ENCODE measurements at regions not wholly inside any gene's neighbourhood (a gene's known extent, or its start where the extent isn't known, plus 50 kb on each side); places are given as distances from the start of the nearest gene placed in this dataset.

GRCh38 chr3:99094606-99095005, 193.1 kb upstream of the DCBLD2 start:
- DNase-seq, result no peak

GRCh38 chr3:99087277-99087676, 185.8 kb upstream of the DCBLD2 start:
- no peak for DNase-seq

- no peak for DNase-seq
Observed at GRCh38 chr3:99084826-99085225, 183.3 kb upstream of the DCBLD2 start.

- no peak for DNase-seq
Observed at GRCh38 chr3:99084156-99084555, 182.7 kb upstream of the DCBLD2 start.

- no peak for DNase-seq
Observed at GRCh38 chr3:99071096-99071495, 169.6 kb upstream of the DCBLD2 start.

GRCh38 chr3:99069973-99070372, 168.5 kb upstream of the DCBLD2 start:
- no peak for DNase-seq

- no peak for DNase-seq
Observed at GRCh38 chr3:99066863-99067262, 165.4 kb upstream of the DCBLD2 start.

GRCh38 chr3:99049164-99049563, 147.7 kb upstream of the DCBLD2 start:
- no peak for DNase-seq

- no peak for DNase-seq
Observed at GRCh38 chr3:99041747-99042146, 140.3 kb upstream of the DCBLD2 start.

- DNase-seq, result no peak
Observed at GRCh38 chr3:99031778-99032177, 130.3 kb upstream of the DCBLD2 start.

- DNase-seq, result no peak
Observed at GRCh38 chr3:99023590-99024192, 122.2 kb upstream of the DCBLD2 start.

- DNase-seq, result no peak
Observed at GRCh38 chr3:99021466-99021865, 120.0 kb upstream of the DCBLD2 start.

- DNase-seq, result no peak
Observed at GRCh38 chr3:99016452-99016851, 115.0 kb upstream of the DCBLD2 start.

- no peak for DNase-seq
Observed at GRCh38 chr3:99013777-99014315, 112.4 kb upstream of the DCBLD2 start.

GRCh38 chr3:99013077-99013476, 111.6 kb upstream of the DCBLD2 start:
- no peak for DNase-seq

GRCh38 chr3:99012051-99012450, 110.6 kb upstream of the DCBLD2 start:
- DNase-seq, result no peak

- no peak for DNase-seq
Observed at GRCh38 chr3:99009851-99010250, 108.4 kb upstream of the DCBLD2 start.

- DNase-seq, result no peak
Observed at GRCh38 chr3:99006686-99007085, 105.2 kb upstream of the DCBLD2 start.

GRCh38 chr3:98999675-99000074, 98.2 kb upstream of the DCBLD2 start:
- no peak for DNase-seq

GRCh38 chr3:98994128-98994762, 92.8 kb upstream of the DCBLD2 start:
- DNase-seq, result no peak

- DNase-seq, result no peak
Observed at GRCh38 chr3:98991393-98991792, 89.9 kb upstream of the DCBLD2 start.

GRCh38 chr3:98990657-98991056, 89.2 kb upstream of the DCBLD2 start:
- no peak for DNase-seq

GRCh38 chr3:98986073-98986472, 84.6 kb upstream of the DCBLD2 start:
- no peak for DNase-seq

GRCh38 chr3:98985431-98985830, 83.9 kb upstream of the DCBLD2 start:
- no peak for DNase-seq

GRCh38 chr3:98984024-98984423, 82.5 kb upstream of the DCBLD2 start:
- DNase-seq, result no peak

Data from CD4-positive, alpha-beta T cell treated with Interleukin-15 for 1 hour (primary cell).